Nephron (organoid): ENCODE measurements at regions not wholly inside any gene's neighbourhood (a gene's known extent, or its start where the extent isn't known, plus 50 kb on each side); places are given as distances from the start of the nearest gene placed in this dataset.

Source experiments
- H3K27ac Mint-ChIP-seq, 3 experiments: 2 replicates each; pipeline ENCODE4 v1.8.0; 2020; ENCODE audit warnings: mixed read lengths in 3 of 3, mild to moderate bottlenecking in 2 of 3, moderate library complexity in 1 of 3
- H3K27me3 Mint-ChIP-seq: 2 replicates; pipeline ENCODE4 v1.8.0; 2021; ENCODE audit warnings: low read depth, mild to moderate bottlenecking, moderate library complexity, mixed read lengths
- H3K36me3 Mint-ChIP-seq: 2 replicates; pipeline ENCODE4 v1.8.0; 2020; ENCODE audit warnings: low read depth, mixed read lengths
- H3K4me1 Mint-ChIP-seq: 2 replicates; pipeline ENCODE4 v1.8.0; 2020; ENCODE audit warnings: mixed read lengths
- H3K4me3 Mint-ChIP-seq, 3 experiments: 2 replicates each; pipeline ENCODE4 v1.8.0; 2020; ENCODE audit warnings: mild to moderate bottlenecking in 3 of 3, mixed read lengths in 3 of 3, moderate library complexity in 2 of 3
- H3K9me3 Mint-ChIP-seq: 2 replicates; pipeline ENCODE4 v1.8.0; 2020; ENCODE audit warnings: mixed read lengths
- CTCF ChIP-seq, 3 experiments: fragments of 200-600 bp; sonication (generic); IDR thresholded peaks; one replicate each; pipeline ENCODE4 v1.5.0; 2021; ENCODE audit warnings: antibody characterized with exemption in 3 of 3; ENCODE audit not compliant: unreplicated experiment in 3 of 3

- Mint-ChIP-seq H3K9me3 (no peaks in the 10 kb centered on the region), H3K4me3 (no peak overlapping the region)
- no peak for TF ChIP-seq CTCF (IDR thresholded peaks at IDR 0.05; ENCODE audit: unreplicated experiment in 3 of 3)
Observed at GRCh38 chr4:153090181-153090580, 114.1 kb upstream of the TRIM2 start.

DNA sequence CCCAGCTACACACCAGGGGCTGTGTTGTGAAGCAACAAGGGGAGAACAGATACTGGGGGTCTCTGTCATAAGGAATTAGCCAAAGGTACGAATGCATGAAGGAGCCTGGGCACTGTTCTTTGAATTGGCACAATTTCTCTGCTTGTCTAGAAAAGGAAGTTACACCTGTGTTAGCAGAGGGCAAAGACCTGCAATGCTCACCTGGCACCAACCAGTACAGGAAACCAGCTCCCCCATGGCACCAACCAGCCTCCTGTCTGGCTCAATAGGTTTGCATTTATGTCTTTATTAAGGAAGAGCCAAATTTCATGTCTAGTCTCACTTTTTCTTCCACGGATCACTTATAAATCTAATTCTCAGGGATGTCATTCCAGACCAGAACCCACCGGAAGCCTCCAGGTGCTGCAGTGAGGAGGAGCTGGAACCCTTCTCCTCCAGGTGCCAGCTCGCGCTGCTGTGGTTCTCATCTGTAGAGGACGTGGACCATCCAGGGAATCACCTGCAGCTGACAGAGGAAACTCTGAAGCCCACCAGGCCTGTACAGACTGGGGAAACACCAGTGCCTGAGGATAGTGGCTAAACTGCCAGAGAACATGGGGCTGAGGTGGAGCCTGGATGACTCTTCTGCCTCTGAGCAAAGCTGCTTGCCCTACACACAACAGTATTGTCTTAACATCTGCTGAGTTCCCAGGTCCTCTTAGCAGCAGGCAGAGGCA, 113.4 kb upstream of the TRIM2 start:
- no peaks in the 10 kb centered on the region for H3K9me3 Mint-ChIP-seq
- H3K27ac Mint-ChIP-seq = no peak overlapping the region
- peaks cover 5% of the 10 kb centered on the region for H3K27me3 Mint-ChIP-seq
- H3K4me3 Mint-ChIP-seq = no peak overlapping the region
- no peaks in the 10 kb centered on the region for H3K4me1 Mint-ChIP-seq
- no peak for TF ChIP-seq CTCF (IDR thresholded peaks at IDR 0.05; ENCODE audit: unreplicated experiment in 3 of 3)
- H3K36me3 Mint-ChIP-seq = no peaks in the 10 kb centered on the region

More at GRCh38 chr4:153090181-153090580, 114.1 kb upstream of the TRIM2 start:
- H3K36me3 Mint-ChIP-seq = no peaks in the 10 kb centered on the region
- no peak overlapping the region for H3K27ac Mint-ChIP-seq
- H3K4me1 Mint-ChIP-seq = peaks cover 3% of the 10 kb centered on the region
- H3K27me3 Mint-ChIP-seq = peaks cover 5% of the 10 kb centered on the region

DNA sequence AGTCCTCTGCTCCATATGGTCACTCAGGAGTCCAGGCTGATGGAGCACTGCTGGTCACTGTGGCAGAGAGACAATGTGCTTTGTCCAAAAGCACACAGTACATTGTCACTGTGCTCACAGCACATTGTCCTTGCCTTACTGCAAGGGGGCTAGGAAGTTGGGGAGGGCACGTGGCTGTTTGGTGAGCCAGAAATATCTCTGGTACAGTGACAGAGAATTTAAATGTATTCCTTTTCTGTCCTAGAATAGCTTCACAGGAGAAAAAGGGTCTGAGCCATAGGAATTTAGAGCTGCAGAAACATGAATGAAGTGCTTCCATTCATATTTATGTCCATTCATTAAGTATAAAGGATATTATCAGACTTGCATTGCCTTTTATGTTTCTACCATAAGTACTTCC, 110.8 kb upstream of the TRIM2 start:
- Mint-ChIP-seq H3K36me3 (no peaks in the 10 kb centered on the region), H3K27ac (no peak overlapping the region), H3K9me3 (no peaks in the 10 kb centered on the region), H3K4me3 (no peak overlapping the region), H3K27me3 (peaks cover 5% of the 10 kb centered on the region), H3K4me1 (no peaks in the 10 kb centered on the region)
- no peak for TF ChIP-seq CTCF (IDR thresholded peaks at IDR 0.05; ENCODE audit: unreplicated experiment in 3 of 3)

GRCh38 chr4:153093802-153094201, 110.4 kb upstream of the TRIM2 start:
- H3K4me3 Mint-ChIP-seq = no peak overlapping the region
- TF ChIP-seq CTCF (IDR thresholded peaks at IDR 0.05; ENCODE audit: unreplicated experiment in 3 of 3) = no peak

GRCh38 chr4:153094435-153094834, 109.8 kb upstream of the TRIM2 start:
- Mint-ChIP-seq H3K4me3 (no peak overlapping the region), H3K4me1 (no peaks in the 10 kb centered on the region)

More at GRCh38 chr4:153093802-153094201, 110.4 kb upstream of the TRIM2 start:
- H3K27ac Mint-ChIP-seq = no peak overlapping the region
- H3K36me3 Mint-ChIP-seq = no peaks in the 10 kb centered on the region
- no peaks in the 10 kb centered on the region for H3K4me1 Mint-ChIP-seq
- no peaks in the 10 kb centered on the region for H3K9me3 Mint-ChIP-seq
- peaks cover 5% of the 10 kb centered on the region for H3K27me3 Mint-ChIP-seq

More at GRCh38 chr4:153094435-153094834, 109.8 kb upstream of the TRIM2 start:
- H3K27me3 Mint-ChIP-seq = peaks cover 5% of the 10 kb centered on the region
- no peak for TF ChIP-seq CTCF (IDR thresholded peaks at IDR 0.05; ENCODE audit: unreplicated experiment in 3 of 3)
- peaks cover 3% of the 10 kb centered on the region for H3K9me3 Mint-ChIP-seq
- H3K36me3 Mint-ChIP-seq = no peaks in the 10 kb centered on the region
- no peak overlapping the region for H3K27ac Mint-ChIP-seq
